ENCODE measurements at regions not wholly inside any gene's neighbourhood (a gene's known extent, or its start where the extent isn't known, plus 50 kb on each side); places are given as distances from the start of the nearest gene placed in this dataset.

GRCh38 chr9:135209136-135209535 is 121.7 kb downstream of the OLFM1 start:
- TF ChIP-seq CTCF (conservative IDR thresholded peaks at IDR 0.05; ENCODE audit: low read length) = no peak
- TF ChIP-seq EZH2phosphoT487 (IDR thresholded peaks at IDR 0.05; ENCODE audit: borderline replicate concordance) = no peak

Measured in Loucy (cell line).